ENCODE measurements at regions not wholly inside any gene's neighbourhood (a gene's known extent, or its start where the extent isn't known, plus 50 kb on each side); places are given as distances from the start of the nearest gene placed in this dataset.

- 84% methylated on average over 1 of the region's 2 CpGs for WGBS
- Histone ChIP-seq H4K91ac (ENCODE audit: low read length) (no peak overlapping the region), H2BK5ac (ENCODE audit: low read depth, low read length, poor library complexity, severe bottlenecking) (no peak overlapping the region), H3K36me3 (ENCODE audit: control insufficient read depth in 1 of 2, insufficient read depth in 2 of 2, low read depth in 1 of 2, low read length in 2 of 2) (no peaks in the 10 kb centered on the region), H3K18ac (ENCODE audit: low read depth in 1 of 2, low read length in 2 of 2) (no peak overlapping the region), H3K9ac (ENCODE audit: low read length) (no peak overlapping the region), H2BK15ac (ENCODE audit: low read depth, poor library complexity, severe bottlenecking) (no peak overlapping the region), H3K4ac (ENCODE audit: low read depth in 1 of 2, low read length in 2 of 2) (no peak overlapping the region), H3K14ac (ENCODE audit: low read length in 2 of 2) (no peak overlapping the region), H2BK12ac (ENCODE audit: low read length in 2 of 2) (no peak overlapping the region), H2BK120ac (ENCODE audit: low read depth, low read length) (no peak overlapping the region), H3K4me1 (ENCODE audit: control insufficient read depth, insufficient read depth, low read depth, low read length) (peaks cover 1% of the 10 kb centered on the region), H2AFZ (ENCODE audit: low read depth, low read length) (no peak overlapping the region), H2AK5ac (ENCODE audit: low read length, severe bottlenecking) (no peak overlapping the region), H3K23ac (ENCODE audit: low read length in 2 of 2) (no peak overlapping the region), H4K8ac (ENCODE audit: low read length) (no peak overlapping the region), H3K27ac (ENCODE audit: low read length, poor library complexity, severe bottlenecking) (no peak overlapping the region), H3K4me2 (ENCODE audit: low read length, poor library complexity, severe bottlenecking) (no peak overlapping the region), H3K79me1 (replicated peaks; ENCODE audit: low read length, poor library complexity, severe bottlenecking) (peaks cover 9% of the 10 kb centered on the region), H3K9me3 (ENCODE audit: control insufficient read depth, low read length) (no peaks in the 10 kb centered on the region), H3K27me3 (ENCODE audit: control insufficient read depth in 1 of 2, insufficient read depth in 1 of 2, low read length in 2 of 2) (no peaks in the 10 kb centered on the region), H3K4me3 (ENCODE audit: insufficient read depth in 1 of 2, low read depth in 1 of 2, low read length in 2 of 2) (no peak overlapping the region)
- DNase-seq: no peak
Observed at GRCh38 chr10:33045421-33045820, 87.4 kb upstream of the ITGB1 start.

GRCh38 chr10:33042565-33042964 is 84.5 kb upstream of the ITGB1 start:
- Histone ChIP-seq H3K23ac (ENCODE audit: low read length in 2 of 2) (no peak overlapping the region), H3K27ac (ENCODE audit: low read length, poor library complexity, severe bottlenecking) (no peak overlapping the region), H3K4me2 (ENCODE audit: low read length, poor library complexity, severe bottlenecking) (no peak overlapping the region), H3K9ac (ENCODE audit: low read length) (no peak overlapping the region), H3K36me3 (ENCODE audit: control insufficient read depth in 1 of 2, insufficient read depth in 2 of 2, low read depth in 1 of 2, low read length in 2 of 2) (no peaks in the 10 kb centered on the region), H3K9me3 (ENCODE audit: control insufficient read depth, low read length) (no peaks in the 10 kb centered on the region), H3K14ac (ENCODE audit: low read length in 2 of 2) (no peak overlapping the region), H4K8ac (ENCODE audit: low read length) (no peak overlapping the region), H3K79me1 (replicated peaks; ENCODE audit: low read length, poor library complexity, severe bottlenecking) (peaks cover 3% of the 10 kb centered on the region), H2AFZ (ENCODE audit: low read depth, low read length) (no peak overlapping the region), H3K4ac (ENCODE audit: low read depth in 1 of 2, low read length in 2 of 2) (no peak overlapping the region), H2AK5ac (ENCODE audit: low read length, severe bottlenecking) (no peak overlapping the region), H3K4me1 (ENCODE audit: control insufficient read depth, insufficient read depth, low read depth, low read length) (peaks cover 1% of the 10 kb centered on the region), H2BK120ac (ENCODE audit: low read depth, low read length) (no peak overlapping the region), H4K91ac (ENCODE audit: low read length) (no peak overlapping the region), H2BK5ac (ENCODE audit: low read depth, low read length, poor library complexity, severe bottlenecking) (no peak overlapping the region), H2BK15ac (ENCODE audit: low read depth, poor library complexity, severe bottlenecking) (no peak overlapping the region), H3K27me3 (ENCODE audit: control insufficient read depth in 1 of 2, insufficient read depth in 1 of 2, low read length in 2 of 2) (no peaks in the 10 kb centered on the region), H3K18ac (ENCODE audit: low read depth in 1 of 2, low read length in 2 of 2) (no peak overlapping the region), H3K4me3 (ENCODE audit: insufficient read depth in 1 of 2, low read depth in 1 of 2, low read length in 2 of 2) (no peak overlapping the region), H2BK12ac (ENCODE audit: low read length in 2 of 2) (no peak overlapping the region)
- 100% methylated on average over 2 of the region's 2 CpGs for WGBS
- DNase-seq: no peak

GRCh38 chr10:33041783-33042437 is 83.9 kb upstream of the ITGB1 start:
- H3K27me3 ChIP-seq (ENCODE audit: control insufficient read depth in 1 of 2, insufficient read depth in 1 of 2, low read length in 2 of 2): no peaks in the 10 kb centered on the region
- H3K18ac ChIP-seq (ENCODE audit: low read depth in 1 of 2, low read length in 2 of 2): no peak overlapping the region
- no peak overlapping the region for H2AK5ac ChIP-seq (ENCODE audit: low read length, severe bottlenecking)
- H4K91ac ChIP-seq (ENCODE audit: low read length): no peak overlapping the region
- H3K4ac ChIP-seq (ENCODE audit: low read depth in 1 of 2, low read length in 2 of 2): no peak overlapping the region
- no peak overlapping the region for H4K8ac ChIP-seq (ENCODE audit: low read length)
- H3K4me3 ChIP-seq (ENCODE audit: insufficient read depth in 1 of 2, low read depth in 1 of 2, low read length in 2 of 2): no peak overlapping the region
- no peak overlapping the region for H2BK15ac ChIP-seq (ENCODE audit: low read depth, poor library complexity, severe bottlenecking)
- peaks cover 2% of the 10 kb centered on the region for H3K79me1 ChIP-seq (replicated peaks; ENCODE audit: low read length, poor library complexity, severe bottlenecking)
- no peaks in the 10 kb centered on the region for H3K9me3 ChIP-seq (ENCODE audit: control insufficient read depth, low read length)
- H2BK12ac ChIP-seq (ENCODE audit: low read length in 2 of 2): no peak overlapping the region
- H2AFZ ChIP-seq (ENCODE audit: low read depth, low read length): no peak overlapping the region
- no peaks in the 10 kb centered on the region for H3K36me3 ChIP-seq (ENCODE audit: control insufficient read depth in 1 of 2, insufficient read depth in 2 of 2, low read depth in 1 of 2, low read length in 2 of 2)
- H2BK120ac ChIP-seq (ENCODE audit: low read depth, low read length): no peak overlapping the region
- H3K14ac ChIP-seq (ENCODE audit: low read length in 2 of 2): no peak overlapping the region
- no peak overlapping the region for H3K4me2 ChIP-seq (ENCODE audit: low read length, poor library complexity, severe bottlenecking)
- H3K4me1 ChIP-seq (ENCODE audit: control insufficient read depth, insufficient read depth, low read depth, low read length): peaks cover 1% of the 10 kb centered on the region
- no peak overlapping the region for H3K9ac ChIP-seq (ENCODE audit: low read length)
- no peak for DNase-seq
- no peak overlapping the region for H3K23ac ChIP-seq (ENCODE audit: low read length in 2 of 2)
- 58% methylated on average over 2 of the region's 3 CpGs for WGBS
- no peak overlapping the region for H2BK5ac ChIP-seq (ENCODE audit: low read depth, low read length, poor library complexity, severe bottlenecking)
- no peak overlapping the region for H3K27ac ChIP-seq (ENCODE audit: low read length, poor library complexity, severe bottlenecking)

- Histone ChIP-seq H3K9me3 (ENCODE audit: control insufficient read depth, low read length) (no peaks in the 10 kb centered on the region), H4K8ac (ENCODE audit: low read length) (no peak overlapping the region), H2BK15ac (ENCODE audit: low read depth, poor library complexity, severe bottlenecking) (no peak overlapping the region), H3K18ac (ENCODE audit: low read depth in 1 of 2, low read length in 2 of 2) (no peak overlapping the region), H3K4me2 (ENCODE audit: low read length, poor library complexity, severe bottlenecking) (no peak overlapping the region), H3K4ac (ENCODE audit: low read depth in 1 of 2, low read length in 2 of 2) (no peak overlapping the region), H3K4me3 (ENCODE audit: insufficient read depth in 1 of 2, low read depth in 1 of 2, low read length in 2 of 2) (no peak overlapping the region), H2AK5ac (ENCODE audit: low read length, severe bottlenecking) (no peak overlapping the region), H2BK5ac (ENCODE audit: low read depth, low read length, poor library complexity, severe bottlenecking) (no peak overlapping the region), H3K79me1 (replicated peaks; ENCODE audit: low read length, poor library complexity, severe bottlenecking) (no peaks in the 10 kb centered on the region), H3K9ac (ENCODE audit: low read length) (no peak overlapping the region), H3K36me3 (ENCODE audit: control insufficient read depth in 1 of 2, insufficient read depth in 2 of 2, low read depth in 1 of 2, low read length in 2 of 2) (no peaks in the 10 kb centered on the region), H2BK120ac (ENCODE audit: low read depth, low read length) (no peak overlapping the region), H3K27me3 (ENCODE audit: control insufficient read depth in 1 of 2, insufficient read depth in 1 of 2, low read length in 2 of 2) (no peaks in the 10 kb centered on the region), H3K23ac (ENCODE audit: low read length in 2 of 2) (no peak overlapping the region), H2AFZ (ENCODE audit: low read depth, low read length) (no peak overlapping the region), H2BK12ac (ENCODE audit: low read length in 2 of 2) (no peak overlapping the region), H3K14ac (ENCODE audit: low read length in 2 of 2) (no peak overlapping the region), H4K91ac (ENCODE audit: low read length) (no peak overlapping the region), H3K4me1 (ENCODE audit: control insufficient read depth, insufficient read depth, low read depth, low read length) (peaks cover 1% of the 10 kb centered on the region), H3K27ac (ENCODE audit: low read length, poor library complexity, severe bottlenecking) (no peak overlapping the region)
- DNase-seq: no peak
- WGBS: 86% methylated on average over 1 of the region's 1 CpG
Observed at GRCh38 chr10:33040436-33040835, 82.4 kb upstream of the ITGB1 start.

All from mesenchymal stem cell (in vitro differentiated cells and primary cell).